GM12872 (cell line): ENCODE measurements at regions not wholly inside any gene's neighbourhood (a gene's known extent, or its start where the extent isn't known, plus 50 kb on each side); places are given as distances from the start of the nearest gene placed in this dataset.

Source experiments
- CTCF ChIP-seq: IDR thresholded peaks from 3 replicates; pipeline ENCODE4 v1.5.1; 2011; ENCODE audit warnings: low read depth, mild to moderate bottlenecking, low read length, moderate library complexity; ENCODE audit not compliant: insufficient read depth

GRCh38 chr3:102005551-102005950 lies 156.2 kb downstream of the NFKBIZ start:
- no peak for TF ChIP-seq CTCF

- no peak for TF ChIP-seq CTCF
Measured at GRCh38 chr3:102006812-102007485, 157.6 kb downstream of the NFKBIZ start.

- TF ChIP-seq CTCF = no peak
Measured at GRCh38 chr3:102016417-102016816, 167.1 kb downstream of the NFKBIZ start.

GRCh38 chr3:102017784-102018183 lies 168.5 kb downstream of the NFKBIZ start:
- TF ChIP-seq CTCF = no peak

- TF ChIP-seq CTCF = no peak
Measured at GRCh38 chr3:102018551-102018950, 169.2 kb downstream of the NFKBIZ start.

- TF ChIP-seq CTCF = no peak
Measured at GRCh38 chr3:102020735-102021134, 171.4 kb downstream of the NFKBIZ start.

GRCh38 chr3:102024270-102024904 lies 175.1 kb downstream of the NFKBIZ start:
- TF ChIP-seq CTCF = no peak
